Vagina (tissue), 2 donors: ENCODE measurements at regions not wholly inside any gene's neighbourhood (a gene's known extent, or its start where the extent isn't known, plus 50 kb on each side); places are given as distances from the start of the nearest gene placed in this dataset.

Source experiments
- CTCF ChIP-seq, 3 experiments: fragments of 450-650 bp in 2 of 3; fragments of 200-600 bp in 1 of 3; sonication (generic) in 1 of 3; IDR thresholded peaks; one replicate each; pipeline ENCODE4 v1.5.1; 2017 to 2019; ENCODE audit warnings: antibody characterized with exemption in 3 of 3, mild to moderate bottlenecking in 2 of 3, moderate library complexity in 2 of 3
- POLR2A ChIP-seq, 2 donors: fragments of 450-650 bp; IDR thresholded peaks; one replicate each; pipeline ENCODE4 v1.6.1; 2017; ENCODE audit warnings: antibody characterized with exemption in 2 of 2, mild to moderate bottlenecking in 2 of 2, moderate library complexity in 2 of 2

GRCh38 chr9:90107040-90107725 lies 502.4 kb downstream of the GADD45G start:
- no peak for TF ChIP-seq CTCF (IDR thresholded peaks at IDR 0.05)
- TF ChIP-seq POLR2A (IDR thresholded peaks at IDR 0.05) = no peak
